Gastrocnemius medialis (tissue), 4 donors: ENCODE measurements at regions not wholly inside any gene's neighbourhood (a gene's known extent, or its start where the extent isn't known, plus 50 kb on each side); places are given as distances from the start of the nearest gene placed in this dataset.
A peak's percentile ranks its signal among the peaks of the same experiment; 100 is the strongest.

Source experiments
- ATAC-seq, 2 donors: fragments of 150-250 bp; one replicate each; pipeline ENCODE4 v1.9.1; 2016
- DNase-seq, 2 donors: peaks; one replicate each; pipeline ENCODE4 v3.0.0-alpha.2; 2019
- H3K27ac ChIP-seq, 4 donors: fragments of 200-600 bp; sonication (generic); 1 replicate in 1 of 4; 2 replicates in 3 of 4; pipeline ENCODE4 v1.5.1; 2016 to 2018; ENCODE audit warnings: mild to moderate bottlenecking in 2 of 4, moderate library complexity in 1 of 4
- H3K27me3 ChIP-seq, 3 donors: fragments of 200-600 bp; sonication (generic) in 2 of 3; 1 replicate in 1 of 3; 2 replicates in 2 of 3; pipeline versions ENCODE4 v1.5.1 to v1.6.0; 2016 to 2019; ENCODE audit warnings: mild to moderate bottlenecking in 1 of 3, moderate library complexity in 1 of 3
- H3K36me3 ChIP-seq, 2 donors: fragments of 200-600 bp; sonication (generic) in 1 of 2; one replicate each; pipeline ENCODE4 v1.5.1; 2017 to 2018
- H3K4me1 ChIP-seq, 2 donors: fragments of 200-600 bp; sonication (generic) in 1 of 2; one replicate each; pipeline ENCODE4 v1.5.1; 2016 to 2017; ENCODE audit warnings: mild to moderate bottlenecking in 2 of 2
- H3K4me3 ChIP-seq, 4 donors: fragments of 200-600 bp; sonication (generic) in 3 of 4; 1 replicate in 1 of 4; 2 replicates in 3 of 4; pipeline ENCODE4 v1.5.1; 2016 to 2019; ENCODE audit warnings: mild to moderate bottlenecking in 2 of 4
- H3K9me3 ChIP-seq, 3 donors: fragments of 200-600 bp; sonication (generic) in 2 of 3; 1 replicate in 1 of 3; 2 replicates in 2 of 3; pipeline ENCODE4 v1.5.1; 2016 to 2019
- POLR2A ChIP-seq, 2 donors: fragments of 450-650 bp; IDR thresholded peaks; one replicate each; pipeline ENCODE4 v1.6.1; 2017; ENCODE audit warnings: antibody characterized with exemption in 2 of 2, mild to moderate bottlenecking in 2 of 2, moderate library complexity in 2 of 2
- in situ Hi-C, 4 donors: fragments of 200-750 bp; cut with MboI; loops; one replicate each; pipeline versions ENCODE4 v1.15.0 to v1.8.0; 2017; ENCODE audit warnings: low sequenced_read_pairs in 4 of 4
- intact Hi-C: fragments of 100-400 bp; cut with DNase I; formaldehyde crosslinking; loops from one replicate; pipeline ENCODE4 v1.15.1; 2023; ENCODE audit warnings: low total_unique reads
- TF ChIP-seq, protein P1 (sequence below), 5 experiments: fragments of 450-650 bp in 3 of 5; fragments of 200-600 bp in 2 of 5; sonication (generic) in 2 of 5; IDR thresholded peaks in 4 of 5; conservative IDR thresholded peaks in 1 of 5; 1 replicate in 4 of 5; 2 replicates in 1 of 5; pipeline ENCODE4 v1.5.1; 2016 to 2019; ENCODE audit warnings: antibody characterized with exemption in 5 of 5, mild to moderate bottlenecking in 3 of 5, moderate library complexity in 3 of 5

GRCh38 chr13:47545201-47546024 is 455.7 kb downstream of the SUCLA2 start:
- H3K27me3 ChIP-seq, result no peaks in the 10 kb centered on the region
- DNase-seq (no peak), ATAC-seq (no peak)
- no peak overlapping the region for H3K27ac ChIP-seq
- H3K4me3 ChIP-seq, result no peak overlapping the region
- no peaks in the 10 kb centered on the region for H3K36me3 ChIP-seq
- in situ Hi-C loops (no loop called here), intact Hi-C loops (loop anchor here (10.0 kb wide), 1 partner anchor 121 kb away; no protein-coding TSS in a partner anchor)
- H3K4me1 ChIP-seq, result peaks cover 0 to 14% of the 10 kb centered on the region in 2 donors
- TF ChIP-seq POLR2A (IDR thresholded peaks at IDR 0.05), result no peak
- TF ChIP-seq, protein P1, sequence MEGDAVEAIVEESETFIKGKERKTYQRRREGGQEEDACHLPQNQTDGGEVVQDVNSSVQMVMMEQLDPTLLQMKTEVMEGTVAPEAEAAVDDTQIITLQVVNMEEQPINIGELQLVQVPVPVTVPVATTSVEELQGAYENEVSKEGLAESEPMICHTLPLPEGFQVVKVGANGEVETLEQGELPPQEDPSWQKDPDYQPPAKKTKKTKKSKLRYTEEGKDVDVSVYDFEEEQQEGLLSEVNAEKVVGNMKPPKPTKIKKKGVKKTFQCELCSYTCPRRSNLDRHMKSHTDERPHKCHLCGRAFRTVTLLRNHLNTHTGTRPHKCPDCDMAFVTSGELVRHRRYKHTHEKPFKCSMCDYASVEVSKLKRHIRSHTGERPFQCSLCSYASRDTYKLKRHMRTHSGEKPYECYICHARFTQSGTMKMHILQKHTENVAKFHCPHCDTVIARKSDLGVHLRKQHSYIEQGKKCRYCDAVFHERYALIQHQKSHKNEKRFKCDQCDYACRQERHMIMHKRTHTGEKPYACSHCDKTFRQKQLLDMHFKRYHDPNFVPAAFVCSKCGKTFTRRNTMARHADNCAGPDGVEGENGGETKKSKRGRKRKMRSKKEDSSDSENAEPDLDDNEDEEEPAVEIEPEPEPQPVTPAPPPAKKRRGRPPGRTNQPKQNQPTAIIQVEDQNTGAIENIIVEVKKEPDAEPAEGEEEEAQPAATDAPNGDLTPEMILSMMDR (IDR thresholded peaks at IDR 0.05 in 4 of 5, conservative IDR thresholded peaks at IDR 0.05 in 1 of 5), result no peak
- H3K9me3 ChIP-seq, result no peaks in the 10 kb centered on the region

DNA sequence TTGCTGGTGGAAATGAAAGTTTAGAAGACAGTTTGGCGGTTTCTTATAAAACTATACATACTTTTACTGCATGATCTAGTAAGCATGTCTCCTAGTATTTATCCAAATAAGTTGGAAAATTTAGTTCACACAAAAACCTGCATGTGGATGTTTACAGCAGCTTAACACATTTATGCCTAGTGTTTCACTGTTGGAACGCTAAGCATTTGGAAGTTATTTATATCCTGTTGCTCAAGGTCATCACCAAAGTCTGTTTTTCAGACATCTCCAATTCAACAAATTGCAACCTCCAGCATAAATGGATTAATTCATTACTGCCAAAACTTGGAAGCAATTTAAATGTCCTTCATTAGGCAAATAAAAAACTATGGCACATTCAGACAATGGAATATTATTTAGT is 461.8 kb downstream of the SUCLA2 start:
- no peak for DNase-seq
- intact Hi-C loops (no loop called here), in situ Hi-C loops (no loop called here)
- Histone ChIP-seq H3K4me3 (no peak overlapping the region), H3K36me3 (no peaks in the 10 kb centered on the region), H3K4me1 (no peaks in the 10 kb centered on the region), H3K9me3 (no peaks in the 10 kb centered on the region), H3K27ac (no peak overlapping the region), H3K27me3 (no peaks in the 10 kb centered on the region)
- TF ChIP-seq, protein P1 (IDR thresholded peaks at IDR 0.05 in 4 of 5, conservative IDR thresholded peaks at IDR 0.05 in 1 of 5), result no peak
- TF ChIP-seq POLR2A (IDR thresholded peaks at IDR 0.05), result no peak
- ATAC-seq, result no peak

DNA sequence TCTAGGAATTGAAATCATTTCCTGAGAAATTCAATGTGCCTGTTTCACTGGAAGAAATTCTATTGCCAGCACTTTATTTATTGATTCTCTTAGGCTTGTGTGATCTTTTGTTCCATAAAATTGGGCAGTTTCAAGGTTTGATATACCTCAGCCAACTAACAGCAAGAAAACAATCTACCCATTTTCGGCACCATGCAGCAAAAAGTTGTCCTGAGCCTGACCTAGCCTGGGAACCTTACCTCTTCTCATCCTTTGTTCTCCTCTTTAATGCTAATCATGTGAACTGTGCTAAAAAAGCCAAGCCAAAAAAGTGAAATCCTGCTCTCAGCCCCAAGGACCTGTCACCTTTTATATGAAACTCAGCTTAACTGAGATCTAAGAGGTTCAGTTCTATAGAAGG is 477.3 kb downstream of the SUCLA2 start:
- Histone ChIP-seq H3K27ac (no peak overlapping the region), H3K9me3 (no peaks in the 10 kb centered on the region), H3K4me3 (no peak overlapping the region), H3K27me3 (no peaks in the 10 kb centered on the region), H3K4me1 (no peaks in the 10 kb centered on the region), H3K36me3 (no peaks in the 10 kb centered on the region)
- DNase-seq, result no peak
- intact Hi-C loops (no loop called here), in situ Hi-C loops (no loop called here)
- TF ChIP-seq POLR2A (IDR thresholded peaks at IDR 0.05), result no peak
- TF ChIP-seq, protein P1 (IDR thresholded peaks at IDR 0.05 in 4 of 5, conservative IDR thresholded peaks at IDR 0.05 in 1 of 5), result no peak
- ATAC-seq, result no peak

- no peak for TF ChIP-seq POLR2A (IDR thresholded peaks at IDR 0.05)
- TF ChIP-seq, protein P1 (IDR thresholded peaks at IDR 0.05 in 4 of 5, conservative IDR thresholded peaks at IDR 0.05 in 1 of 5), result no peak
- no peak for DNase-seq
- peak in 1 of 2 donors; percentile 64 for ATAC-seq
- no peaks in the 10 kb centered on the region for H3K4me1 ChIP-seq
- no peaks in the 10 kb centered on the region for H3K27me3 ChIP-seq
- in situ Hi-C loops (no loop called here), intact Hi-C loops (no loop called here)
- H3K4me3 ChIP-seq, result no peak overlapping the region
- no peaks in the 10 kb centered on the region for H3K9me3 ChIP-seq
- peak overlapping the region in 2 of 4 donors; percentile 12 to 38 for H3K27ac ChIP-seq
- no peaks in the 10 kb centered on the region for H3K36me3 ChIP-seq
Observed at GRCh38 chr13:47521890-47522487, 479.1 kb downstream of the SUCLA2 start.
